Superior temporal gyrus (tissue), 1 donor: ENCODE measurements at regions not wholly inside any gene's neighbourhood (a gene's known extent, or its start where the extent isn't known, plus 50 kb on each side); places are given as distances from the start of the nearest gene placed in this dataset.

Source experiments
- DNase-seq: peaks from one replicate; pipeline ENCODE4 v3.0.0-alpha.2; 2016; ENCODE audit errors: extremely low spot score

GRCh38 chr12:118607831-118608230 is 231.5 kb downstream of the SUDS3 start:
- no peak for DNase-seq

DNA sequence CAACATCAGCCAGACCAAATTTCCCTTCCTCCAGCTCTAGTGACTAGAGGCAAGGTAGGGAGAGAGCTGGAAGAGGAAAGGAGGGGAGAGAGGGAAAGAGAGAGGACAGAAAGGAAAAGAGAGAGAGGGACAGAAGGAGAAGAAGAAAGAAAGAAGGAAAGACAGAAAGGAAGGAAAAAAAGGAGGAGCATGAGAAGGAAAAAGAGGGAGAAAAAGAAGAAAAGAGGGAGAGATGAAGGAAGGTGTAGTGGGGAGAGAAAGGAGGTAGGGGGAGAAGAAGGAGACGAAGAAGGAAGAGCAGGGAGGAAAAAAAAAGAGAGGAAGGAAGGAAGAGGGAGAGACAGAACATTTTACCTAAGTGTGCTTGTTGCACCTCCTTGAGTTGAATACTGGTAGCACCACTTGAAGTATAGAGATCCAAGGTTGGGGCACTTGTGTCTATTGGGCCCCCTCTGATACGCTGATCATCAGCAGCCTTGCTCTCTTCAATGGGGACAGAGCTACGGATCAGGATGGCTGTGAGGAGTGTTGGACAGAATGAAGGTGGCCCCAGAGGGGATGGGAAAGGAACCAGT is 232.5 kb downstream of the SUDS3 start:
- DNase-seq: no peak

DNA sequence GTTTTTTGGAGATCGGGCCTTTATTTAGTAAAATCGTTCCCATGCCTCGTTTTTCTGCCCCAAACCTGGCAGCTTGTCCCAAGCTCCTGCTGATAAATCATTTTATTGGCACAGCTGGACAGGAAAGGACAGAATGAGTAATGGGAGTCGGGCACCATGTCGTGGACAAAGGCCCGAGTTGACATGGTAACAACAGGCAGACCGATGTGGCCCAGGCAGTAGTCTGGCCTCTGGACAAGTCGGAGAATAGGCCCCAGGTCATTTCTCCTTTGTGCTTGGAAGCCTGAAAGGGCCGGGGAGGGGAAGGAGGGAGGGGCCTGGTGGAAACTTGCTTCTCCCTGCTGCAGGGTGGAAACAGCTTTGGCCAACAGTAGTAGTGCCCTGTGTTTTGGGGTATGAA is 234.9 kb downstream of the SUDS3 start:
- no peak for DNase-seq

DNA sequence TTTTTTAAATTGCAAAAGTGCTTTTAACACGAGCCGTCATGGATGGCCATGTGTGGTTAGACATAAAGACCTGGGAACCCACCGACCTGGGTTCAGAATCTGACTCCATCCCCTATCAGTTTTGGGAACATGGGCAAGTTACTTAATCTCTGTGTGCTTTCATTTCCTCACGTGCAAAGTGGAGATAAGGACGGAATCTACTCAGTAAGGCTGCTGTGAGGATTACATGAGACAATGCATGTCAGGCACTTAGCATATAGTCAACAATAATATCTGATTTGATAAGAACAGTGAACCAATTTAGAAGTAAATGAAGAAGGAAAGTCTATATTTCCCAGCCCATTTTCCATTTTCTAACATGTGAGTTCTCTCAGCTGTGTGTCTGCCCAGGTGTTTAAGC is 235.4 kb downstream of the SUDS3 start:
- no peak for DNase-seq

DNA sequence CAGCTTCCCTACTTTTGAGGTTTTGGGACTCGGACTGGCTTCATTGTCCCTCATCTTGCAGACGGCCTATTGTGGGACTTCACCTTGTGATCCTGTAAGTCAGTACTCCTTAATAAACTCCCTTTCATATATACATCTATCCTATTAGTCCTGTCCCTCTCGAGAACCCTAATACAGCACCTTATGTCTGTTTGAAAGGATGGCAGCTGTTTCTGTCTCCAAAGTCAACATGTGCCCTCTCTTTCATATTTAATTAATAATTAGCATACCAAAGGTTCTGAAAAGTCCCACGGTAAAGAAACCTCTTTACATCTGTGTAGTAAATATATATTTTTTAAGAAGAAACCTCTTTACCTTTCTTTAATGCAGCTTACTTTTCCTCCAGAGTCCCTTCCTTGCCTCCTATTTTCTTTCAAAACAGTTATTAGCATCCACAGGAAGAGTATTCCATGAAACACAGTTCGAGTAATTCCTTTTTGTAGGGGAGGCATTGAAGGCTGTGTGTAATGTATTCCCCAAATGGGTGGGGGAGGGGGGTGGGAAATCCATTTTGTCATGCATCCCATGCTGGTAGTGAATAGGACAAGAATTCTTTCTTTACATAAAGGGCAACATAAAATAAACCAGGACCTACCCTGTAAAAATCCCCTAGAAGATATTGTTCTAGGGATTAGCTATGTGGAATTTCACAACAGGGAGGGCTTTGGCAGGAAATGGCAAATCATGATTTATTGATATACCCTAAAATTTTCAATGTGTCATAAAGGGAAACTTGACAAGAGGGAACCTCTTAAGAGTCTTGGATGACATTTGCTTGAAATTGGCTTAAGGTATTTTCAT is 241.5 kb downstream of the SUDS3 start:
- no peak for DNase-seq

DNA sequence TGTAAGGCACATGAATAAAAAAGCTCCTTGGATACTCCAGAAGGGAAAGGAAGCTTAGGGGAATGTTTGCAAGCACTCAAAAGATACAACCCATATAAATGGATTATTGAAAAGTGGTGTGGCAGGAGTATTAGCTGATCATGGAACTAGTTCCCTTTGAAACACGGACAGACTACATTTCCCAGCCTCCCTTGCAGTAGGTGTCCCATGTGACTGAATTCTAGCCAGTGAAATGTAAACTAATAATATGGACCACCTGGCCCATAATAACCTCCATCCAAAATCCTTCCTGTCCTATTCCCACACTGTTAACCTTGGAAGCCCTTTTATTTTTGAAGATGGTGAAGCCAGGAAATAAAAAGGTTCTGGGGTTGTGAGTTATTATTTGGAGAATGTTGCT is 242.3 kb downstream of the SUDS3 start:
- no peak for DNase-seq

GRCh38 chr12:118625050-118625675 is 248.8 kb downstream of the SUDS3 start:
- DNase-seq: no peak

DNA sequence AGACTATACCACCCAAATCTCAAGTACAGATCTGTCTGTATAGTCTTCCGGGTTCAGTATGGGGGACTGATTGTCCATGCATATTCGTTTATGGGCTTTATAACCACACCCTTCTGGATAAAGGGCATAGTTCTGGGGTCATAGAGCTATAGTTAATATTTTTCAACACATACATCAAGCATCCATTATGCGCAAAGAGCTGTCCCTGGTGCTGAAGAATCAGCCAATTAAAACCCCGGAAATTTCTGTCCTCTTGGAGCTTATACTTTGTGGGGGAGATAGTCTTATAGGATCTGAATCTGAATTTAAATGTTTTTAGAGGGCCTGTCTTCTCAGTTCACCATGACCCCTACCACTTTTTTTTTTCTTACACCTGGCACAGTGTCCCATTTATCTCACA is 256.7 kb downstream of the SUDS3 start:
- DNase-seq: no peak

- DNase-seq: no peak
Measured at GRCh38 chr12:118635276-118635675, 258.9 kb downstream of the SUDS3 start.

GRCh38 chr12:118637767-118638370 is 261.5 kb downstream of the SUDS3 start:
- DNase-seq: peak; percentile 48

DNA sequence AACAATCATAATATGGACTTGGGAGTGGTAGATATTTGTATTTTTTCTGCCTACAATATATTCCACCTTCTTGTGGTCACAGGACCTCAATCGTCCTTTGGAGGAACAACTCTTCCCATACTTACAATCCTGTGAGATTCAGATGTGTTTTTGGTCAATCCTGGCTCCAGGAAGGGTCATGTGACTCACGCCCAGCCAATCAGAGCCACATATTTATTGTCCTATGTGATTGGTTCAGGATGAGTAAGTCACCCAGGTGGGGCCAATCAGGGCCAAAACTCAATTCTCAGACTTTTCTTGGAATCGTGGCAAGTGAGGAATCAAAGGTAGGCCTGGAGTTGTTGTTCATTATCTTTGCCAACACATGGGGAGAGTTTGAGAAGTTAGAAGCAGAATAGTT is 264.9 kb downstream of the SUDS3 start:
- no peak for DNase-seq

- DNase-seq: no peak
Measured at GRCh38 chr12:118645219-118645618, 268.9 kb downstream of the SUDS3 start.

- DNase-seq: no peak
Measured at GRCh38 chr12:118649765-118650585, 273.6 kb downstream of the SUDS3 start.

- DNase-seq: no peak
Measured at GRCh38 chr12:118650586-118650960, 274.2 kb downstream of the SUDS3 start.

DNA sequence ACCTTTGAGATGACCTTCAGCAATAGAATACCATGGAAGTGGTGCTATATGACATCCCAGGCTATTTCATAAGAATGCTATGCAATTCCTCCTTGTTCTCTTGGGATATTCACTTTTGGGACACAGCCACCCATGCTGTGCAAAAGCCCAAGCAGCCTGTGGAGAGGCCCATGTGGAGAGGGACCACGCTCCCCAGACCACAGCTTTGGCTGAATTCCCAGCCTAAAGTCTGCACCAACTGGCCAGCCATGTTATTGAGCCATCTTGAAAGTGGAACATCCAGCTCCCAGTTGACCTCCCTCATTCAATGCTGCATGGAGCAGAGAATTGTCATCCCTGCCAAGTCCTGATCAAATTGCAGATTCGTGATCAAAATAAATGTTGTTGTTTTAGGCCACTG is 275.1 kb downstream of the SUDS3 start:
- no peak for DNase-seq

- no peak for DNase-seq
Measured at GRCh38 chr12:118655588-118655987, 279.2 kb downstream of the SUDS3 start.

DNA sequence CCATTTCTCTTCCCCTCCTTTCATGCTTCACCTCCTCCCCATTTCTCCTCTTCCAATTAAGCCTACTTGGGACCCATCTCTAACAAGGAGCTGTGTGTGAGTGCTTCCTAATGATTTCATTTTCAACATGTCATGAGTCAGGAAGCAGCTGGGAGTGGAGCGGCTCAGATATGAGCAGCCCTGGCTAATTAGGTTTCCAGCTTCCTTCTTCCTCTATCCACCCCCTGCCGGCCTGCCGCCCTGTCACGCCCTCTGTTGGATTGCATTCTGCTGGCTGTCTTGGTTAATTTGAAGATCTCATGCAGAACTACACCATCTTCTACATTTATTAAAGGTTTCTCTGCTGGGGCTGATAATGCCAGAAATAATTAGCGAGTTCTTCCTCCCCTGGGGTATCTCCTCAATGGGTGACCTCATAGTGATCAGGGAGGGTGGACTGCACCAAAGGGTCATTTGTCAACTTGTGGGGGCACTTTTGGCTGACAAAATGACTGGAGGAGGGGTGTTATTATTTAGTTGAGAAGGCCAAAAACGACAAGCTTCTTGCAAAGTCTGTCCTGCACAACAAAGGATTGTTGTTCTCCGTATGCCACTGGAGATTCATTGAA is 300.9 kb upstream of the SRRM4 start:
- no peak for DNase-seq

GRCh38 chr12:118682656-118683055 is 298.7 kb upstream of the SRRM4 start:
- no peak for DNase-seq

- DNase-seq: no peak
Measured at GRCh38 chr12:118685983-118686607, 295.2 kb upstream of the SRRM4 start.

DNA sequence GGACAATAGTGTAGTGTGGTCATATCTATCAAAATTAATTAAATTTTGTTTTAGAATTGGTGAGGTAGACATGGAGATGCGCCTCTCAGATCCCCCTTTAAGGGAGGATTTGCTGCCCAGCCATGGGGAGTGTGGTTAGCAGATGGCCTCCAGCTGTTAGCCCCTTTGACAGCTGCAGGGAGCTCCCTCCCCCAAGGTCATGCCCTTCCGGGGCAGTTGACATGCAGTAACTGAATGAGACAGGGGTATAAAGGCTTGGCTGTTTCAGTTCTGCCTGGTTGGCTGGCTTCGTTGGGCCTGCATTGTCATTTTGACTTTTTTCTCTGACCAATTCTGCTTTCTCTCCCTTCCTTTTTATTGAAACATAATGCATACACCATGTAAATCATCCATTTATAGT is 291.5 kb upstream of the SRRM4 start:
- DNase-seq: no peak

DNA sequence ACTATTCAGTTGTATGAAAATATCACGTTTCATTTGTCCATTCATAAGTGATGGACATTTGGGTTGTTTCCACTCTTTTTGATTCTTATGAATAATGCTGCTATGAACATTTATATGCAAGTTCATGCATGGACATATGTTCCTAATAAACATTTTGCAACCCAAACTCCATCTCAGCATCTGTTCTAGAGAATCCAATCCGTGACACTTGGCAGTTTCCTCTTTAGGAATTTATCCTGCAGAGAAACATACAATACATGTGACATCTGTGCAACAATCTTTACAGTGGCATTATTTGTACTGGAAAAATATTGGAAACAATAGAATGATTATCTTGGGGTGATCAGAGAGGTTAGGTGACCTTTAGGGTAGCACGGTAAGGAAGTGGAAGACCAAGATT is 290.8 kb upstream of the SRRM4 start:
- DNase-seq: no peak
